Astrocyte of the spinal cord (primary cell): ENCODE measurements at regions not wholly inside any gene's neighbourhood (a gene's known extent, or its start where the extent isn't known, plus 50 kb on each side); places are given as distances from the start of the nearest gene placed in this dataset.

Experiments
- DNase-seq: peaks from one replicate; pipeline ENCODE4 v3.0.0; 2011; ENCODE audit warnings: low read depth, low spot score
- H3K4me3 ChIP-seq: 2 replicates; pipeline ENCODE4 v1.5.1; 2011; ENCODE audit warnings: low read depth, mild to moderate bottlenecking, low read length, moderate library complexity
- in situ Hi-C: cut with HindIII; loops from 2 replicates; pipeline ENCODE4 v1.10.0; 2017; ENCODE audit warnings: low sequenced_read_pairs
- TF ChIP-seq, protein P1 (sequence below): IDR thresholded peaks from 2 replicates; pipeline ENCODE4 v1.5.1; 2012; ENCODE audit warnings: low read depth, mild to moderate bottlenecking, low read length, inconsistent platforms

DNA sequence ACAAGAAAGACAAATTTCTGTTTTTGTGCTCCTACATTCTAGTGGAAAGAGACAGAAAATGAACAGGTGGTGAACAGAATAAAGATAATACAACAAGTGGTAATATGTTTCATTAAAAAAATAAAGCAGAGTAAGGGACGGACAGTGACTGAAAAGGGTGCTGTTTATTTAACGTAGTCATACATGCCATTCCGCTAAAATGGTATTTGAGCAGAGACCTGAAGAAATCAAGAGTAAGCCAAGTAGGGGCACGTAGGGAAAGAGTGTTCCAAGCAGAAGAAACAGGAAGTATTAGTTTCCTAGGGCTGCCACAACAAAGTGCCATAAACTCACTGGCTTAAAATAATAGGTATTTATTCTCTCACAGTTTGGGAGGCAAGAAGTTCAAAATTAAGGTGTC is 65.6 kb upstream of the KCTD3 start:
- in situ Hi-C loops = no loop called here
- no peak for DNase-seq
- TF ChIP-seq, protein P1, sequence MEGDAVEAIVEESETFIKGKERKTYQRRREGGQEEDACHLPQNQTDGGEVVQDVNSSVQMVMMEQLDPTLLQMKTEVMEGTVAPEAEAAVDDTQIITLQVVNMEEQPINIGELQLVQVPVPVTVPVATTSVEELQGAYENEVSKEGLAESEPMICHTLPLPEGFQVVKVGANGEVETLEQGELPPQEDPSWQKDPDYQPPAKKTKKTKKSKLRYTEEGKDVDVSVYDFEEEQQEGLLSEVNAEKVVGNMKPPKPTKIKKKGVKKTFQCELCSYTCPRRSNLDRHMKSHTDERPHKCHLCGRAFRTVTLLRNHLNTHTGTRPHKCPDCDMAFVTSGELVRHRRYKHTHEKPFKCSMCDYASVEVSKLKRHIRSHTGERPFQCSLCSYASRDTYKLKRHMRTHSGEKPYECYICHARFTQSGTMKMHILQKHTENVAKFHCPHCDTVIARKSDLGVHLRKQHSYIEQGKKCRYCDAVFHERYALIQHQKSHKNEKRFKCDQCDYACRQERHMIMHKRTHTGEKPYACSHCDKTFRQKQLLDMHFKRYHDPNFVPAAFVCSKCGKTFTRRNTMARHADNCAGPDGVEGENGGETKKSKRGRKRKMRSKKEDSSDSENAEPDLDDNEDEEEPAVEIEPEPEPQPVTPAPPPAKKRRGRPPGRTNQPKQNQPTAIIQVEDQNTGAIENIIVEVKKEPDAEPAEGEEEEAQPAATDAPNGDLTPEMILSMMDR = no peak
- no peak overlapping the region for H3K4me3 ChIP-seq

DNA sequence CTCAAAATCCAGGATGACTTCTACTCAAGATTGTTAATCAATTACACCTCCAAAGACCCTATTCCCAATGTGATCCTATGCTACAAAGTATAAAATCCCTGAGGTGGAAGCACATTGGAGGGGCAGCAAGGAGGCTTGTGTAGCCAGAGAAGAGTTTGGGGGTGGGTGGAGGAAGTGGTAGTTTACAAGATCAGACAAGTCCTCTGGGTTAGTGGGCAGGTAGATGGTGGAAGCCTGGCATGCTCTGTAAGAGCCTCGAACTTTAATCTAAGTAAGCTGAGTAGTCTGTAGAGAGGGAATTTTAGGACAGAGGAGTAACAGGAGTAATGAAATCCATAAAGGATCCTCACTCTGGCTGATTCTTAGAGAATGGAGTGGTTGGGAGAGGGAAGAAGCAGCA is 65.0 kb upstream of the KCTD3 start:
- in situ Hi-C loops = no loop called here
- no peak for DNase-seq
- H3K4me3 ChIP-seq = no peak overlapping the region
- TF ChIP-seq, protein P1 = no peak

DNA sequence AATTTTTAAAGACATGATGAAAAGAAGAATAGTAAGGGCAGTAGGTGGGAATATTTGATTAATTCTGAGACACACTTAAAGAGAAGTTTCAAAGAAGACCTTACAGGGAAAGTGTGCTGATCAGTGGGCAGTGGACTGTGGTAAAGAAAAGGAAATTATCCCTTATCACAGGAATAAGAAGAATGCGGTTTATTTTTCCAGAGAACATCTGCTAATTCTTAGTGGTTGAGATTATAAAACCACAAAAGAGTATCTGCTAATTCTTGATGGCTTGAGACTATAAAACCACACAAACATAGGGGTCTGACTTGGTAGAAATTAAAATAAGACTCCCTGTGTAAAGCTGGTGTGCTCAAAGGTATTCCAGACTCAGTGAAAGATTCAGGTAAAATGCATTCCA is 60.0 kb upstream of the KCTD3 start:
- in situ Hi-C loops = no loop called here
- peak; percentile 15 for DNase-seq
- H3K4me3 ChIP-seq = no peak overlapping the region
- TF ChIP-seq, protein P1 = no peak

DNA sequence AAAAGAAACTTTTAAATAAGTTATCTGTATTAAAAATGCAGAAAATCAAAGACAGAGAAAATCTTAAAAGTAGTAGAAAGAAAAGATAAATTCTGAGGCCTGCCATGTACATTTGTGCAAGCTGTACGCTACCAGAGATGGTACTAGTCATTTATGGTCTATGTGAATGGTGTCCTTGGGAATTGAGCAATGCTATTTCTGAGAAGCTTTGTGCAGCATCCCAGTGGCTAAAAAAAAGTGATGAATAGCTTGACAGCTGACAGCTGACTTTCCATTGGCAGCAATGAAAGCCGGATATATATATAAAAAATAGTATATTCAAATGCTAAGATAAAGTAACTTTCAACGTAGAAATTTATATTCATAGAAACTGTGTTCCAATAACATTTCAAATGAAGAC is 58.8 kb upstream of the KCTD3 start:
- no peak for DNase-seq
- in situ Hi-C loops = no loop called here
- TF ChIP-seq, protein P1 = no peak
- no peak overlapping the region for H3K4me3 ChIP-seq
